ENCODE measurements at regions not wholly inside any gene's neighbourhood (a gene's known extent, or its start where the extent isn't known, plus 50 kb on each side); places are given as distances from the start of the nearest gene placed in this dataset.

DNA sequence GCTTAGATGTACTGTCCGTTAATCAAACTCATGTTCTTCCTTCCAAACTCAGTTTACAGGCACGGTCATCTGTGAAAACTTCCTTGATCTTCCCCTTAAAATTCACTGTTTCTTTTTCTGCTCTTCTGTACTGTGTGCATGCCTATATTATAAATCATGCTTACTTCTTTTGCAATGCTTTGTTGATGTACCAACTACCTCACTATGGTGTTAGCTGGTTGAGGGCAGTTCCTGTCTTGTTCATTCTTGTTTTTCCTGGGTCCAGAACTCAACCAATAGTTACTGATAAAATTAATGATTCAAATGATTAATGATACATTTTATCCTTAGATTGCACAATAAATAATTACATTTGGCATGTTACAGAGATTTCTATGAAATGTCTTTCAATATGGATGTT, 163.8 kb downstream of the CHRM3 start:
- TF ChIP-seq, protein P1, sequence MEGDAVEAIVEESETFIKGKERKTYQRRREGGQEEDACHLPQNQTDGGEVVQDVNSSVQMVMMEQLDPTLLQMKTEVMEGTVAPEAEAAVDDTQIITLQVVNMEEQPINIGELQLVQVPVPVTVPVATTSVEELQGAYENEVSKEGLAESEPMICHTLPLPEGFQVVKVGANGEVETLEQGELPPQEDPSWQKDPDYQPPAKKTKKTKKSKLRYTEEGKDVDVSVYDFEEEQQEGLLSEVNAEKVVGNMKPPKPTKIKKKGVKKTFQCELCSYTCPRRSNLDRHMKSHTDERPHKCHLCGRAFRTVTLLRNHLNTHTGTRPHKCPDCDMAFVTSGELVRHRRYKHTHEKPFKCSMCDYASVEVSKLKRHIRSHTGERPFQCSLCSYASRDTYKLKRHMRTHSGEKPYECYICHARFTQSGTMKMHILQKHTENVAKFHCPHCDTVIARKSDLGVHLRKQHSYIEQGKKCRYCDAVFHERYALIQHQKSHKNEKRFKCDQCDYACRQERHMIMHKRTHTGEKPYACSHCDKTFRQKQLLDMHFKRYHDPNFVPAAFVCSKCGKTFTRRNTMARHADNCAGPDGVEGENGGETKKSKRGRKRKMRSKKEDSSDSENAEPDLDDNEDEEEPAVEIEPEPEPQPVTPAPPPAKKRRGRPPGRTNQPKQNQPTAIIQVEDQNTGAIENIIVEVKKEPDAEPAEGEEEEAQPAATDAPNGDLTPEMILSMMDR (IDR thresholded peaks at IDR 0.05): no peak
- no peak for TF ChIP-seq POLR2A (IDR thresholded peaks at IDR 0.05)

All from stomach (tissue), 4 donors.